GM12891 (cell line): ENCODE measurements at regions not wholly inside any gene's neighbourhood (a gene's known extent, or its start where the extent isn't known, plus 50 kb on each side); places are given as distances from the start of the nearest gene placed in this dataset.

Experiments
- POLR2A ChIP-seq: IDR thresholded peaks from 2 replicates; pipeline ENCODE4 v1.6.1; 2011; ENCODE audit warnings: low read depth, low read length, control low read depth
- POLR2AphosphoS5 ChIP-seq: IDR thresholded peaks from 2 replicates; pipeline ENCODE4 v1.6.1; 2011; ENCODE audit warnings: low read depth, low read length, control low read depth
- TAF1 ChIP-seq: IDR thresholded peaks from 2 replicates; pipeline ENCODE4 v1.6.1; 2011; ENCODE audit warnings: low read depth, low read length, control low read depth

- no peak for TF ChIP-seq POLR2A
- TF ChIP-seq TAF1: no peak
- no peak for TF ChIP-seq POLR2AphosphoS5
Observed at GRCh38 chr4:11132478-11132877, 296.2 kb downstream of the HS3ST1 start.
